Stimulated activated naive CD8-positive, alpha-beta T cell treated with anti-CD3 and anti-CD28 coated beads, Interleukin-15, Interleukin-2, amounts not matched to agents 100 ng/mL and 50 ng/mL, for 24 hours (primary cell): ENCODE measurements at regions not wholly inside any gene's neighbourhood (a gene's known extent, or its start where the extent isn't known, plus 50 kb on each side); places are given as distances from the start of the nearest gene placed in this dataset.

Experiments
- H3K27ac Mint-ChIP-seq: one replicate; pipeline ENCODE4 v1.8.0; 2021; ENCODE audit warnings: mild to moderate bottlenecking, mixed read lengths
- H3K27me3 Mint-ChIP-seq: one replicate; pipeline ENCODE4 v1.8.0; 2021; ENCODE audit warnings: mixed read lengths
- H3K36me3 Mint-ChIP-seq: one replicate; pipeline ENCODE4 v1.8.0; 2021; ENCODE audit warnings: low read depth, mixed read lengths
- H3K4me1 Mint-ChIP-seq: one replicate; pipeline ENCODE4 v1.8.0; 2021; ENCODE audit warnings: low read depth, mixed read lengths
- H3K4me3 Mint-ChIP-seq: one replicate; pipeline ENCODE4 v1.8.0; 2021; ENCODE audit warnings: mild to moderate bottlenecking, mixed read lengths
- H3K9me3 Mint-ChIP-seq: one replicate; pipeline ENCODE4 v1.8.0; 2021; ENCODE audit warnings: mixed read lengths

GRCh38 chr13:105334211-105334610, 1201.3 kb downstream of the EFNB2 start:
- Mint-ChIP-seq H3K36me3 (no peaks in the 10 kb centered on the region), H3K27ac (no peak overlapping the region), H3K4me3 (no peak overlapping the region), H3K9me3 (peaks cover 4% of the 10 kb centered on the region), H3K27me3 (no peaks in the 10 kb centered on the region), H3K4me1 (peaks cover 9% of the 10 kb centered on the region)

- Mint-ChIP-seq H3K27me3 (no peaks in the 10 kb centered on the region), H3K9me3 (peaks cover 5% of the 10 kb centered on the region), H3K27ac (no peak overlapping the region), H3K4me1 (peaks cover 3% of the 10 kb centered on the region), H3K36me3 (no peaks in the 10 kb centered on the region), H3K4me3 (no peak overlapping the region)
Observed at GRCh38 chr13:105333416-105333815, 1202.0 kb downstream of the EFNB2 start.

GRCh38 chr13:105329359-105329758, 1206.1 kb downstream of the EFNB2 start:
- Mint-ChIP-seq H3K4me1 (no peaks in the 10 kb centered on the region), H3K27ac (no peak overlapping the region), H3K9me3 (peaks cover 10% of the 10 kb centered on the region), H3K36me3 (no peaks in the 10 kb centered on the region), H3K4me3 (no peak overlapping the region), H3K27me3 (no peaks in the 10 kb centered on the region)

- H3K9me3 Mint-ChIP-seq, result peaks cover 10% of the 10 kb centered on the region
- no peak overlapping the region for H3K27ac Mint-ChIP-seq
- H3K27me3 Mint-ChIP-seq, result no peaks in the 10 kb centered on the region
- no peaks in the 10 kb centered on the region for H3K36me3 Mint-ChIP-seq
- H3K4me1 Mint-ChIP-seq, result no peaks in the 10 kb centered on the region
- H3K4me3 Mint-ChIP-seq, result no peak overlapping the region
Observed at GRCh38 chr13:105328212-105328611, 1207.2 kb downstream of the EFNB2 start.

- Mint-ChIP-seq H3K9me3 (peaks cover 10% of the 10 kb centered on the region), H3K36me3 (no peaks in the 10 kb centered on the region), H3K4me1 (no peaks in the 10 kb centered on the region), H3K27ac (no peak overlapping the region), H3K4me3 (no peak overlapping the region), H3K27me3 (no peaks in the 10 kb centered on the region)
Observed at GRCh38 chr13:105327581-105328126, 1207.8 kb downstream of the EFNB2 start.

GRCh38 chr13:105319875-105320274, 1215.6 kb downstream of the EFNB2 start:
- Mint-ChIP-seq H3K27ac (no peak overlapping the region), H3K36me3 (no peaks in the 10 kb centered on the region), H3K27me3 (no peaks in the 10 kb centered on the region), H3K4me3 (no peak overlapping the region), H3K9me3 (no peaks in the 10 kb centered on the region), H3K4me1 (no peaks in the 10 kb centered on the region)

- Mint-ChIP-seq H3K4me3 (no peak overlapping the region), H3K27me3 (no peaks in the 10 kb centered on the region), H3K9me3 (no peaks in the 10 kb centered on the region), H3K36me3 (no peaks in the 10 kb centered on the region), H3K27ac (no peak overlapping the region), H3K4me1 (no peaks in the 10 kb centered on the region)
Observed at GRCh38 chr13:105316731-105317130, 1218.7 kb downstream of the EFNB2 start.

GRCh38 chr13:105312906-105313305, 1222.6 kb downstream of the EFNB2 start:
- no peaks in the 10 kb centered on the region for H3K27me3 Mint-ChIP-seq
- H3K27ac Mint-ChIP-seq, result no peak overlapping the region
- no peaks in the 10 kb centered on the region for H3K36me3 Mint-ChIP-seq
- H3K4me1 Mint-ChIP-seq, result no peaks in the 10 kb centered on the region
- H3K4me3 Mint-ChIP-seq, result no peak overlapping the region
- no peaks in the 10 kb centered on the region for H3K9me3 Mint-ChIP-seq

- Mint-ChIP-seq H3K27ac (no peak overlapping the region), H3K9me3 (no peaks in the 10 kb centered on the region), H3K36me3 (no peaks in the 10 kb centered on the region), H3K4me3 (no peak overlapping the region), H3K4me1 (no peaks in the 10 kb centered on the region), H3K27me3 (no peaks in the 10 kb centered on the region)
Observed at GRCh38 chr13:105311094-105311493, 1224.4 kb downstream of the EFNB2 start.

- H3K27ac Mint-ChIP-seq, result no peak overlapping the region
- H3K4me1 Mint-ChIP-seq, result no peaks in the 10 kb centered on the region
- H3K4me3 Mint-ChIP-seq, result no peak overlapping the region
- H3K27me3 Mint-ChIP-seq, result no peaks in the 10 kb centered on the region
- H3K9me3 Mint-ChIP-seq, result no peaks in the 10 kb centered on the region
- no peaks in the 10 kb centered on the region for H3K36me3 Mint-ChIP-seq
Observed at GRCh38 chr13:105307776-105308175, 1227.7 kb downstream of the EFNB2 start.

GRCh38 chr13:105297839-105298238, 1237.6 kb downstream of the EFNB2 start:
- H3K9me3 Mint-ChIP-seq, result peaks cover 4% of the 10 kb centered on the region

GRCh38 chr13:105291987-105292386, 1243.5 kb downstream of the EFNB2 start:
- no peaks in the 10 kb centered on the region for H3K4me1 Mint-ChIP-seq

More at GRCh38 chr13:105297839-105298238, 1237.6 kb downstream of the EFNB2 start:
- Mint-ChIP-seq H3K27ac (no peak overlapping the region), H3K4me3 (no peak overlapping the region), H3K27me3 (no peaks in the 10 kb centered on the region), H3K36me3 (no peaks in the 10 kb centered on the region), H3K4me1 (no peaks in the 10 kb centered on the region)

GRCh38 chr13:105290596-105290995, 1244.9 kb downstream of the EFNB2 start:
- H3K27ac Mint-ChIP-seq, result no peak overlapping the region
- H3K36me3 Mint-ChIP-seq, result no peaks in the 10 kb centered on the region
- H3K9me3 Mint-ChIP-seq, result peaks cover 1% of the 10 kb centered on the region
- H3K27me3 Mint-ChIP-seq, result no peaks in the 10 kb centered on the region
- H3K4me1 Mint-ChIP-seq, result no peaks in the 10 kb centered on the region
- H3K4me3 Mint-ChIP-seq, result no peak overlapping the region

More at GRCh38 chr13:105291987-105292386, 1243.5 kb downstream of the EFNB2 start:
- Mint-ChIP-seq H3K4me3 (no peak overlapping the region), H3K27me3 (no peaks in the 10 kb centered on the region), H3K27ac (no peak overlapping the region), H3K36me3 (no peaks in the 10 kb centered on the region), H3K9me3 (peaks cover 4% of the 10 kb centered on the region)

GRCh38 chr13:105285526-105285925, 1249.9 kb downstream of the EFNB2 start:
- H3K9me3 Mint-ChIP-seq, result no peaks in the 10 kb centered on the region
- H3K4me3 Mint-ChIP-seq, result no peak overlapping the region
- H3K27me3 Mint-ChIP-seq, result no peaks in the 10 kb centered on the region
- H3K27ac Mint-ChIP-seq, result no peak overlapping the region
- no peaks in the 10 kb centered on the region for H3K4me1 Mint-ChIP-seq
- no peaks in the 10 kb centered on the region for H3K36me3 Mint-ChIP-seq

GRCh38 chr13:105282406-105283285, 1252.8 kb downstream of the EFNB2 start:
- H3K27ac Mint-ChIP-seq, result no peak overlapping the region
- H3K4me3 Mint-ChIP-seq, result no peak overlapping the region
- H3K27me3 Mint-ChIP-seq, result no peaks in the 10 kb centered on the region
- H3K4me1 Mint-ChIP-seq, result no peaks in the 10 kb centered on the region
- no peaks in the 10 kb centered on the region for H3K36me3 Mint-ChIP-seq
- no peaks in the 10 kb centered on the region for H3K9me3 Mint-ChIP-seq
